NCI-H2171 (cell line): ENCODE measurements at regions not wholly inside any gene's neighbourhood (a gene's known extent, or its start where the extent isn't known, plus 50 kb on each side); places are given as distances from the start of the nearest gene placed in this dataset.
"Not testable (repeated sequence)": the region's sequence is repeated elsewhere in the genome, so short reads cannot be mapped to it uniquely, and the experiment has no call there.

Source experiments
- DNase-seq: peaks from one replicate; lab custom pipeline; 2025; lab: John Stamatoyannopoulos, UW

DNA sequence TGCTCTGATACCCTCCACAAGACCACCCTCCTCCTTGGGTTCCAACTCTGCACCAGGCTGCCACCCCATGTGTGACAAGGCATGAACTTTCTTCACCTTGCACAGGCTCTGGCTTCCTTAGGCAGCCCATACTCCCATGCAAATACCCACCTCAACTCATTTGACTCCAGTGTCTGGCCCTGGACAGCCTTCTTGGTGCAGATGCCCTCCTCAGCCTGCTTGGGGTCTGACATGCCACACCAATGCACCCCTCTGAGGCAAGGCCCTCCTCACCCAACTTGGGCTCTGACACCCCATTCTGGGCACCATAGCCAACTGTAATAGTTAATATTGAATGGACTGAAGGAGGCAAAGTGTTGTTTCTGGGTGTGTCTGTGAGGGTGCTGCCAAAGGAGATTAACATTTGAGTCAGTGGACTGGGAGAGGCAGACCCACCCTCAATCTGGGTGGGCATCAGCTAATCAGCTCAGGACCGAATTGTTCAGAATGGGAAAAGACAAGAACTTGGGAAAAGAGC is 115.0 kb upstream of the EPB41L4A start:
- DNase-seq: no peak

DNA sequence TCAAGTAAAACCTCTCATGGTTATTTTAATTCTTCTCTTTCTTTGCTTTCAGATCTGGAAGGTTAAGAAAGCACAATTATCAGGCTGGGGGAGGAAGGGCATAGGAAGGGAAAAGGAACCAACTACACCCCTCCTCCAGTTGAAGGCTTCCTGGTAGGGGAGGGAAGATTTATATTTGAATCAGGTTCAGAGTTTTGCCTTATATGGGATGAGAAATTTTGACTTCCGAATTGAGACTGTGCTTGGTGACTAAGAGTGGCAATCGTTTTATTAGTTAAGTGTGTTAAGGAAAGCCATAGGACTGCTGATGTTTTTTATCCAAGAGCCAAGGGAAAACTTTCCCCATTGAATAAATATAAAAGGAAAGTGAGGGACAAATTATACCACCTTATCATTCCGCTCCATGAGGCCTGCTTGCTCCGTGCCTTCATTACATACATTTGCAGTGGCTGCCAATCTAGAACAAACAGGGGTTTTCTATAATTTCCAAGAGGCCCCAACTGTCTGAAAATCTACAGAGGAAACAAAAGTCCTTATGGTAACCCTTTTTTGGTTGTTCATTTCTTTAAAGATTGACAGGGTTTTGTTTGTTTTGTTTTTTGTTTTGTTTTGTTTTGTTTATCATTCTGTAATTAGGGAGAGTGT is 115.7 kb upstream of the EPB41L4A start:
- DNase-seq: no peak

DNA sequence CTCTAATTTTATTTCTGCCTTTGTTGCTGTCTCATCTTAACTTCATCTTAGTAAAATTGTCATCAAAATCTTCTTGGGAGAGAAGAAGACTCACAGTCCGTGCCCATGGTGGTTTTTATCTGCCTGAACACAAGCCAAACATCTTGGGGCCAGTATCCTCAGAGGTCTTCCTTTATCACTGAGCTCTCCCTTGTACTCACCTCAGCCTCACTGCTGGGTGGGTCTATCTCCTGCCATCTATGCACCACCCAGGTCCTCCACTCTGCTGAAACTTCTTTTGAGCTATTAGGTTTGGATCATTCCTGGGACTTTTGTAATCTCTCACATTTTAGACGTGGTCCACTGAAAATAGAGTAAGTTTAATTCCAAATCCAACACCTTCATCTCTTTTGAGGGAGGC is 116.3 kb upstream of the EPB41L4A start:
- DNase-seq: no peak

DNA sequence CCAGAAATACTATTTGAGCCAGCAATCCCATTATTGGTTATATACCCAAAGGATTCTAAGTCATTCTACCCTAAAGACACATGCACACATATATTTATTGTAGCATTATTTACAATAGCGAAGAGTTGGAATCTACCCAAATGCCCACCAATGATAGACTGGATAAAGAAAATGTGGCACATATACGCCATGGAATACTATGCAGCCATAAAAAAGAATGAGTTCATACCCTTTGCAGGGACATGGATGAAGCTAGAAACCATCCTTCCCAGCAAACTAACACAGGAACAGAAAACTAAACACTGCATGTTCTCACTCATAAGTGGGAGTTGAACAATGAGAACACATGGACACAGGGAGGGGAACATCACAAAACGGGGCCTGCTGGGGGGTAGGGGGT is 125.5 kb upstream of the EPB41L4A start:
- DNase-seq: not testable (repeated sequence)

- DNase-seq: no peak
Measured at GRCh38 chr5:112546946-112547592, 128.0 kb upstream of the EPB41L4A start.

DNA sequence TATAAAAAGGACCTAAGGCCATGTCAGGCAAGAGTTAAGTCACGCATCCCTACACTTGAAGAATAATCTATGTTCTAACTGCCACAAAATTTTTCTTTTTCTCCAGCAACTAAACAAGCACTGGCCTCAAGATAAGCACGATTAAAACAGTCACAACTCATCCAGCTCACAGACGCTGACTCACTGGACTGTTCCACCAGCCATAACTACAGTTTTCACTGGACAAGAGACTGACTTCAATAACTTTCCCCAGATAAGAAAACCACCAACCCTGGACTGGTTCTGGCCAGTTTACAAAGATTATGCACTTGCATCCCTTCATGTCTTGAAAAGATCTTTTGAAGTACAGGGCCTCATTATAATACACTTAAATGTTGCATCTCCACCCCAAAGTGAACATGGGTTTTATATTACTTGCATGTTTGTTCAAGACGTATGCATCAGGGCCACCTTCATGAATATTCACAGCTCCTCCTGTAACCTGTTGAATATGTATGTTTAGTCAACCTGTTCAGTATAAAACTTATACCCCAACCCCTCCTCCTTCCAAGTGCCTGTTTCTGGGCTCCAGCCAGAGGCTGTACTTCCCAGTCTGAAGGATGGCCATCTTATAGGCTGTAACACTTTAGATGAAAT is 129.3 kb upstream of the EPB41L4A start:
- DNase-seq: no peak

GRCh38 chr5:112549127-112549526 is 130.1 kb upstream of the EPB41L4A start:
- DNase-seq: no peak

GRCh38 chr5:112549605-112550166 is 130.6 kb upstream of the EPB41L4A start:
- DNase-seq: no peak

GRCh38 chr5:112551419-112552032 is 132.4 kb upstream of the EPB41L4A start:
- no peak for DNase-seq

DNA sequence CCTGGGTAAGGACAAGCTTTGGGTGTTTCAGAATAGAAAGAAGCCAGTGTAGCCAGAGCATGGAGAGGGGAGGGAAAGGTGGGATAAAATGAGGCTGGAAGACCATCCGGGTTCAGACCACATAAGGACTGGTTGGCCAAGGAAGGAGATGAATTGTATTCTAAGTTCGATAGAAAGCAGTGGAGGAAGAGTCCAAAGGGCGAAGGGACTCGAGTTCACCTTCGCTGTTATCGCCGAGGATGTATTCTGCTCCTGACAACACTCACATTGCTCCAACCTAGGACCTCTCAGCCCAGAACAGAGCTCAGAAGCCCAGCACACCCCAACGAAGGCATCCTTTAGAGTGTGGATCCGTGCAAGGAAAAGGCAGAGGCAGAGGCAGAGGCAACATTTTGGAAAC is 133.1 kb upstream of the EPB41L4A start:
- DNase-seq: no peak

- no peak for DNase-seq
Measured at GRCh38 chr5:112552791-112553190, 133.7 kb upstream of the EPB41L4A start.

DNA sequence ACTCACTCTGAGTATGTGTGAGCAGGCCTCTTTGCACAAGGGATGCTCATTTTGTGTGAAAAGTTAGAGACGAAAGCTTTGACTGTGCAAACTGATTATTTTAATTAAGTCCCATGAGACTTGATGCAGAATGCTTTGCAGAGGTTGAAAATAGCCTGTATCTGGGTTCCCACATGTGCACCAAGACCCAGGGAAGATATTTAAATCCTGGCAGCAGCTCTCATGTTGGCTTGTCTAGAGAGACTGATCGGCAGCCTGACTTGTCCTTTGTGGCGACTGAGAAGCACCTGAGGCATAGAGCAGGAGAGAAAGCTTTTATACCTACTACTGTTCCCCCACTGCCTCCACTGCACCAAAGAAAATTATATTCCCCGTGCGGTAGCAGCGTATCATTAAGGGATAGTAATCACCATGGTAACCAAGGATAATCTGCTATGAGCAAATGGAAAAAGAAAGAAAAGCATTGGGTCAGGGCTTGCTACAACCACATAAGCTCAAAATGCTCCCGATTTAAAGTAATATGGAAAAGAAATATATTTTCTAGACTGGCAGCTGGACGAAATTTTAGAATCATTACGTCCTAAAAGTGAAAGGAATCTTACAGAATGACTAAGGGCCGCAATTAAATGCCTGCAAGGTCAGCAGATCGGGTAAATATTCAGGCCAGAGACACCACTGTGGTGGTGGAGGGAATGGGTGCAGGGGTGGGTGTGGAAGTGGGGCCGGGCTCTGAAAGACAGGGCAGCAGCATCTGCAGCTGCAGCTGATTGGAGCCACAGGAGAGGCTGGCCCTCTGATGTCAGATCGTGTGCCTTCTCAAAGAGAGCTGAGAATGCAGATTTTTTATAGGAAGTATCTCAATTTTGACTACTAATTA is 135.3 kb upstream of the EPB41L4A start:
- DNase-seq: no peak

GRCh38 chr5:112555197-112555596 is 136.1 kb upstream of the EPB41L4A start:
- DNase-seq: no peak

DNA sequence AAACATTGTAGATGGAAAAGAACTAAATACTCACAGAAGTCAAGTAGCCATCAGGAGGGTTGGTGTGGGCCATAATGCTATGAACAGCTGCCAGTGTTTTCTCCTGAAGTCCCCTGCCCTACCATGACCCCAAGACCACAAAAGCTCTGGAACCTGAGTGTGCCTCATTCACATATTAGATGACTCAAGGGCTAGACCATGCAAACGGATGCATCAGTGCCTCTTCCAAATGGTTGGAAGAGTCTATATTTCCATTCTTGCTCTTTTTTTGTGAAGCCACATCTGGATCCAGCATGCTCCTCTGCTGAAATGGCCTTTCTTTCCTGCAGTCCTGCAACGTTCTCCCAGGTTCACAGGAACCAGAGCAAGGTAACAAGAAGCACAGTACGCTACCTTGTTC is 136.6 kb upstream of the EPB41L4A start:
- DNase-seq: no peak

- not testable (repeated sequence) for DNase-seq
Measured at GRCh38 chr5:112559501-112559900, 140.4 kb upstream of the EPB41L4A start.

- no peak for DNase-seq
Measured at GRCh38 chr5:112560371-112560770, 141.3 kb upstream of the EPB41L4A start.

GRCh38 chr5:112563169-112563826 is 144.2 kb upstream of the EPB41L4A start:
- DNase-seq: no peak

- DNase-seq: no peak
Measured at GRCh38 chr5:112566251-112566650, 147.2 kb upstream of the EPB41L4A start.

DNA sequence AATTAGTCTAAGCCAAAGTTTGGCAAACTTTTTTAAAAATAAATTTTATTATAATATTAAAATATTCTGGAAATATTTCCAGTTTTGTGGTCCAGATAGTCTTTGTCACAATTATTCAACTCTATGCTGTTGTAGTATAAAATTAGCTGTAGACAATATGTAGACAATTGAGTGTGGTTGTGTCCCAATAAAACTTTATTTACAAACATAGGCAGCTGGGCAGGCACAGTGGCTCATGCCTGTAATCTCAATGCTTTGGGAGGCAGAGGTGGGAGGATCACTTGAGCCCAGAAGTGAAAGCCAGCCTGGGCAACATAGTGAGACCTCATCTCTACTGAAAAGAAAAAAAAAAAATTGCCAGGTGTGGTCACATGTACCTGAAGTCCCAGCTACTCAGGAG is 150.5 kb upstream of the EPB41L4A start:
- DNase-seq: no peak

DNA sequence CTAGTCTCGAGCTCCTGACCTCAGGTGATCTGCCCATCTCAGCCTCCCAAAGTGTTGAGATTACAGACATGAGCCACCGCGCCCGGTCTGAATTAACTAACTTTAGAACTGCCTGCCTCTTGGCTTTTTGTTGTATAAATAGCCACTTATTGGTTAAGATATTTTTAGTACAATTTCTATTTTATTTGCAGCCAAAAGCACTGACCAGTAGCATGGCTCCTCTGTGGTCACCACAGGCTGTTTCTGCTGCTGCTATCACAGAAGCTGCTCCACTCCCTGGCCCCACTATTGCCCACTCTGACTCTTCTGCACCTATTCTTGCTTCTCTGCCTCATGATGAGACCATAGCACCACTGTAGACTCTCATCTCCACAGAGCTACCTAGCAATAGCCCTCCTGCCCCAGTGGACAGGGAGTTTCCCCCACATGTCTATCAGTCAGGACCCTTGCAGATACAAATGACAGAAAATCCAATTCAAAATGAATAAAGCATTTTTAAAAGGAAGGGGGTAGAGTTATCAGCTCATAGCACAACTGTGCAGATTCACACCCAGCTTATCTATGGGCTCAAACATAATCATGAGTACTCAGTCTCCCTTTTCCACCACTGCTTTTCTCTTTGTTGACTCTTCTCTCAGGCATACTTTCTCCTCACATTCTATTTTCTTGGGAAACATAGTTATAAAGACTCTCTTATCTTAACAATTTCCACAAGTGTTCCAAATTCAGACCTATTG is 151.8 kb upstream of the EPB41L4A start:
- no peak for DNase-seq
